ENCODE measurements at regions not wholly inside any gene's neighbourhood (a gene's known extent, or its start where the extent isn't known, plus 50 kb on each side); places are given as distances from the start of the nearest gene placed in this dataset.
"Not testable (repeated sequence)": the region's sequence is repeated elsewhere in the genome, so short reads cannot be mapped to it uniquely, and the experiment has no call there.

DNA sequence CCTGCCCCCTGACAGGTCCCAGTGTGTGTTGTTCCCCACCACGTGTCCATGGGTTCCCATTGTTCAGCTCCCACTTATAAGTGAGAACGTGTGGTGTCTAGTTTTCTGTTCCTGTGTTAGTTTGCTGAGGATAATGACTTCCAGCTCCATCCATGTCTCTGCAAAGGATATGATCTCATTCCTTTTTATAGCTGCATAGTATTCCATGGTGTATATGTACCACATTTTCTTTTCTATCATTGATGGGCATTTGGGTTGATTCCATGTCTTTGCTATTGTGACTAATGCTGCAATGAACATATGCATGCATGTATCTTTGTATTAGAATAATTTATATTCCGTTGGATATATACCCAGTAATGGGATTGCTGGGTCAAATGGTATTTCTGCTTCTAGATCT is 108.0 kb upstream of the KCNK1 start:
- TF ChIP-seq, protein P1, sequence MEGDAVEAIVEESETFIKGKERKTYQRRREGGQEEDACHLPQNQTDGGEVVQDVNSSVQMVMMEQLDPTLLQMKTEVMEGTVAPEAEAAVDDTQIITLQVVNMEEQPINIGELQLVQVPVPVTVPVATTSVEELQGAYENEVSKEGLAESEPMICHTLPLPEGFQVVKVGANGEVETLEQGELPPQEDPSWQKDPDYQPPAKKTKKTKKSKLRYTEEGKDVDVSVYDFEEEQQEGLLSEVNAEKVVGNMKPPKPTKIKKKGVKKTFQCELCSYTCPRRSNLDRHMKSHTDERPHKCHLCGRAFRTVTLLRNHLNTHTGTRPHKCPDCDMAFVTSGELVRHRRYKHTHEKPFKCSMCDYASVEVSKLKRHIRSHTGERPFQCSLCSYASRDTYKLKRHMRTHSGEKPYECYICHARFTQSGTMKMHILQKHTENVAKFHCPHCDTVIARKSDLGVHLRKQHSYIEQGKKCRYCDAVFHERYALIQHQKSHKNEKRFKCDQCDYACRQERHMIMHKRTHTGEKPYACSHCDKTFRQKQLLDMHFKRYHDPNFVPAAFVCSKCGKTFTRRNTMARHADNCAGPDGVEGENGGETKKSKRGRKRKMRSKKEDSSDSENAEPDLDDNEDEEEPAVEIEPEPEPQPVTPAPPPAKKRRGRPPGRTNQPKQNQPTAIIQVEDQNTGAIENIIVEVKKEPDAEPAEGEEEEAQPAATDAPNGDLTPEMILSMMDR (IDR thresholded peaks at IDR 0.05) = not testable (repeated sequence)
- TF ChIP-seq POLR2A (IDR thresholded peaks at IDR 0.05) = not testable (repeated sequence)
